HepG2 (cell line): ENCODE measurements at regions not wholly inside any gene's neighbourhood (a gene's known extent, or its start where the extent isn't known, plus 50 kb on each side); places are given as distances from the start of the nearest gene placed in this dataset.
"Not testable (repeated sequence)": the region's sequence is repeated elsewhere in the genome, so short reads cannot be mapped to it uniquely, and the experiment has no call there.

Experiments used
- ATAC-seq: fragments of 200-7000 bp; cut with Tn5 transposase; 3 replicates; pipeline ENCODE4 v1.9.1; 2020; ENCODE audit warnings: mild to moderate bottlenecking, moderate library complexity
- BruUV-seq: library from RNA; stranded (reverse); fragments of 400-500 nt; replicated peaks from 2 replicates; lab custom pipeline; 2021; lab: Mats Ljungman, UMichigan
- CTCF ChIA-PET: fragments of 300-600 bp; formaldehyde crosslinking; extraction: SDS; loops from one replicate; lab custom pipeline; 2021; ENCODE audit warnings: low total read pairs, inconsistent platforms, low intra/inter-chr PET ratio; lab: Yijun Ruan, JAX
- POLR2A ChIA-PET: fragments of 350-600 bp; sonication (Branson Sonifier 250); formaldehyde crosslinking; loops from one replicate; lab custom pipeline; 2020; ENCODE audit warnings: antibody characterized with exemption, inconsistent platforms; lab: Yijun Ruan, JAX
- DNase-seq: peaks from one replicate; pipeline ENCODE4 v3.0.0-alpha.2; 2015; ENCODE audit warnings: low spot score
- FAIRE-seq: peaks from 3 replicates; lab custom pipeline; 2011; peaks lifted over from hg19 to GRCh38; lab: Jason Lieb, UNC
- H2AFZ ChIP-seq: one replicate; pipeline ENCODE4 v1.6.1; 2011; ENCODE audit warnings: low read length, inconsistent platforms
- H3K27ac ChIP-seq: fragments of 300-600 bp; 3 replicates; pipeline ENCODE4 v1.8.0; 2011; ENCODE audit warnings: mixed run types, mild to moderate bottlenecking, mixed read lengths, low read length, inconsistent platforms; ENCODE audit not compliant: insufficient read depth; ENCODE audit errors: extremely low read length
- H3K27me3 ChIP-seq, 2 experiments: fragments of 200-600 bp in 1 of 2; 2 replicates in 1 of 2; 3 replicates in 1 of 2; pipeline versions ENCODE4 v1.6.0 to v1.8.0; 2011; ENCODE audit warnings: low read length in 2 of 2, mild to moderate bottlenecking in 2 of 2, moderate library complexity in 2 of 2, inconsistent platforms in 1 of 2; ENCODE audit not compliant: insufficient read depth in 2 of 2, control insufficient read depth in 1 of 2
- H3K36me3 ChIP-seq, 2 experiments: fragments of 200-600 bp in 1 of 2; replicated peaks in 1 of 2; 2 replicates in 1 of 2; 3 replicates in 1 of 2; pipeline versions ENCODE4 v1.5.1 to v1.8.0; 2011; ENCODE audit warnings: low read length in 2 of 2, inconsistent platforms in 1 of 2; ENCODE audit not compliant: insufficient read depth in 2 of 2, control insufficient read depth in 1 of 2
- H3K4me1 ChIP-seq: 2 replicates; pipeline ENCODE4 v1.5.1; 2012; ENCODE audit warnings: low read length, inconsistent platforms; ENCODE audit not compliant: insufficient read depth
- H3K4me2 ChIP-seq: 2 replicates; pipeline ENCODE4 v1.6.0; 2011; ENCODE audit warnings: low read depth, low read length, inconsistent platforms
- H3K4me3 ChIP-seq, 3 experiments: fragments of 200-600 bp in 1 of 3; sonication (generic), shearing (Covaris generic) in 1 of 3; replicated peaks in 1 of 3; 2 replicates each; pipeline ENCODE4 v1.5.1; 2011 to 2016; ENCODE audit warnings: low read length in 3 of 3, inconsistent platforms in 2 of 3, low read depth in 2 of 3, mild to moderate bottlenecking in 2 of 3, control low read depth in 1 of 3, mixed read lengths in 1 of 3; ENCODE audit not compliant: insufficient read depth in 1 of 3
- H3K79me2 ChIP-seq: one replicate; pipeline ENCODE4 v1.6.1; 2011; ENCODE audit warnings: low read length, inconsistent platforms; ENCODE audit not compliant: insufficient read depth
- H3K9ac ChIP-seq: 2 replicates; pipeline ENCODE4 v1.6.0; 2011; ENCODE audit warnings: mild to moderate bottlenecking, low read depth, low read length, inconsistent platforms; ENCODE audit not compliant: insufficient read depth
- H3K9me3 ChIP-seq: 2 replicates; pipeline ENCODE4 v1.5.1; 2012; ENCODE audit warnings: mild to moderate bottlenecking, low read length
- H4K20me1 ChIP-seq: 2 replicates; pipeline ENCODE4 v1.6.0; 2011; ENCODE audit warnings: inconsistent platforms, mild to moderate bottlenecking, low read length, moderate library complexity; ENCODE audit not compliant: insufficient read depth
- BATF2 ChIP-seq: sonication (generic); formaldehyde crosslinking; IDR thresholded peaks from 2 replicates; pipeline ENCODE4 v1.8.0; 2022; ENCODE audit warnings: mild to moderate bottlenecking, missing genetic modification reagents, moderate library complexity
- E2F1 ChIP-seq: sonication (generic); formaldehyde crosslinking; IDR thresholded peaks from 2 replicates; pipeline ENCODE4 v1.5.0; 2020; ENCODE audit warnings: missing genetic modification reagents
- IRF9 ChIP-seq: sonication (generic); formaldehyde crosslinking; IDR thresholded peaks from 2 replicates; pipeline ENCODE4 v1.8.0; 2022; ENCODE audit warnings: missing genetic modification reagents, mild to moderate bottlenecking, borderline replicate concordance
- KDM4B ChIP-seq: sonication (generic); formaldehyde crosslinking; IDR thresholded peaks from 2 replicates; pipeline ENCODE4 v1.4.0; 2020; ENCODE audit warnings: missing genetic modification reagents
- NFKB2 ChIP-seq: sonication (generic); formaldehyde crosslinking; IDR thresholded peaks from 2 replicates; pipeline ENCODE4 v1.4.0; 2020; ENCODE audit warnings: missing genetic modification reagents, borderline replicate concordance
- PRPF4 ChIP-seq: fragments of 200-400 bp; formaldehyde crosslinking; IDR thresholded peaks from 2 replicates; pipeline ENCODE4 v1.6.1; 2016; ENCODE audit warnings: low read length, low read depth; ENCODE audit not compliant: poor library complexity, severe bottlenecking
- RXRA ChIP-seq: sonication (generic); formaldehyde crosslinking; IDR thresholded peaks from 2 replicates; pipeline ENCODE4 v1.5.1; 2020; ENCODE audit warnings: missing genetic modification reagents
- SRY ChIP-seq: sonication (generic); formaldehyde crosslinking; IDR thresholded peaks from 2 replicates; pipeline ENCODE4 v1.8.0; 2022; ENCODE audit warnings: mild to moderate bottlenecking, missing genetic modification reagents
- YEATS4 ChIP-seq: sonication (generic); formaldehyde crosslinking; IDR thresholded peaks from 2 replicates; pipeline ENCODE4 v1.4.0; 2020; ENCODE audit warnings: missing genetic modification reagents, borderline replicate concordance
- ZBTB38 ChIP-seq: sonication (generic); formaldehyde crosslinking; IDR thresholded peaks from 2 replicates; pipeline ENCODE4 v1.5.1; 2020; ENCODE audit warnings: mild to moderate bottlenecking, missing genetic modification reagents
- ZNF224 ChIP-seq: sonication (generic); formaldehyde crosslinking; IDR thresholded peaks from 2 replicates; pipeline ENCODE4 v1.5.0; 2020; ENCODE audit warnings: mild to moderate bottlenecking, missing genetic modification reagents
- ZNF687 ChIP-seq: sonication (generic); formaldehyde crosslinking; IDR thresholded peaks from 2 replicates; pipeline ENCODE4 v1.5.1; 2020; ENCODE audit warnings: mild to moderate bottlenecking, missing genetic modification reagents, moderate library complexity
- WGBS: methylation state at CpG from one replicate; pipeline ENCODE4 v1.1.6; 2017; ENCODE audit warnings: low lambda C conversion rate; 5-methylcytosine and 5-hydroxymethylcytosine counted together
- in situ Hi-C: cut with HindIII; loops from 2 replicates; pipeline ENCODE4 v1.10.0; 2017; ENCODE audit warnings: low pct_unique_long_range_greater_than_20kb; ENCODE audit not compliant: extremely low pct_ligation_motif_present
- intact Hi-C: fragments of 100-400 bp; cut with micrococcal nuclease; formaldehyde crosslinking; loops from one replicate; pipeline ENCODE4 v1.10.0; 2022; ENCODE audit not compliant: unreplicated experiment
- TF ChIP-seq, protein P1 (sequence below): sonication (generic); formaldehyde crosslinking; IDR thresholded peaks from 2 replicates; pipeline ENCODE4 v1.4.0; 2020; ENCODE audit warnings: missing genetic modification reagents

GRCh38 chr1:121519756-121520286, 335.0 kb downstream of the SRGAP2C start:
- Histone ChIP-seq H3K4me1 (peaks cover 64% of the 10 kb centered on the region), H3K9ac (peak overlapping the region; percentile 77), H3K27ac (peak overlapping the region; percentile 88), H3K4me2 (peak overlapping the region; percentile 81), H3K4me3 (peak overlapping the region in 2 of 3 experiments; percentile 75 to 76; a peak in 3 of 6 replicates)
- ATAC-seq, H2AFZ ChIP-seq, BruUV-seq, CTCF ChIA-PET, H3K79me2 ChIP-seq, in situ Hi-C loops, H4K20me1 ChIP-seq, H3K9me3 ChIP-seq, DNase-seq, FAIRE-seq, H3K36me3 ChIP-seq, H3K27me3 ChIP-seq: not testable (repeated sequence)
- POLR2A ChIA-PET: interaction anchor here (1.0 to 2.6 kb wide), 5 partner anchors 9 to 67 kb away, joined by 3 to 64 read pairs (median 4); no protein-coding TSS in a partner anchor
- intact Hi-C loops: loop anchor here (10.0 kb wide), 1 partner anchor 75 kb away; no protein-coding TSS in a partner anchor
- 74% methylated on average over 19 of the region's 19 CpGs for WGBS
- TF ChIP-seq YEATS4 (CRISPR knock-in tag): 0 out of 2 replicates have a peak, but pooled peaks have one; percentile 0
- TF ChIP-seq ZNF687 (CRISPR knock-in tag): peak; percentile 72; the same call in 1 of the 2 replicates
- TF ChIP-seq BATF2: 0 out of 2 replicates have a peak, but pooled peaks have one; percentile 13
- TF ChIP-seq PRPF4: peak; percentile 30
- TF ChIP-seq ZNF224 (CRISPR knock-in tag): 0 out of 2 replicates have a peak, but pooled peaks have one; percentile 43
- TF ChIP-seq IRF9 (CRISPR knock-in tag): 0 out of 2 replicates have a peak, but pooled peaks have one; percentile 2
- TF ChIP-seq SRY: 0 out of 2 replicates have a peak, but pooled peaks have one; percentile 2
- TF ChIP-seq, protein P1, sequence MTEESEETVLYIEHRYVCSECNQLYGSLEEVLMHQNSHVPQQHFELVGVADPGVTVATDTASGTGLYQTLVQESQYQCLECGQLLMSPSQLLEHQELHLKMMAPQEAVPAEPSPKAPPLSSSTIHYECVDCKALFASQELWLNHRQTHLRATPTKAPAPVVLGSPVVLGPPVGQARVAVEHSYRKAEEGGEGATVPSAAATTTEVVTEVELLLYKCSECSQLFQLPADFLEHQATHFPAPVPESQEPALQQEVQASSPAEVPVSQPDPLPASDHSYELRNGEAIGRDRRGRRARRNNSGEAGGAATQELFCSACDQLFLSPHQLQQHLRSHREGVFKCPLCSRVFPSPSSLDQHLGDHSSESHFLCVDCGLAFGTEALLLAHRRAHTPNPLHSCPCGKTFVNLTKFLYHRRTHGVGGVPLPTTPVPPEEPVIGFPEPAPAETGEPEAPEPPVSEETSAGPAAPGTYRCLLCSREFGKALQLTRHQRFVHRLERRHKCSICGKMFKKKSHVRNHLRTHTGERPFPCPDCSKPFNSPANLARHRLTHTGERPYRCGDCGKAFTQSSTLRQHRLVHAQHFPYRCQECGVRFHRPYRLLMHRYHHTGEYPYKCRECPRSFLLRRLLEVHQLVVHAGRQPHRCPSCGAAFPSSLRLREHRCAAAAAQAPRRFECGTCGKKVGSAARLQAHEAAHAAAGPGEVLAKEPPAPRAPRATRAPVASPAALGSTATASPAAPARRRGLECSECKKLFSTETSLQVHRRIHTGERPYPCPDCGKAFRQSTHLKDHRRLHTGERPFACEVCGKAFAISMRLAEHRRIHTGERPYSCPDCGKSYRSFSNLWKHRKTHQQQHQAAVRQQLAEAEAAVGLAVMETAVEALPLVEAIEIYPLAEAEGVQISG (CRISPR knock-in tag): 0 out of 2 replicates have a peak, but pooled peaks have one; percentile 3
- 0 out of 2 replicates have a peak, but pooled peaks have one; percentile 4 for TF ChIP-seq E2F1
- TF ChIP-seq ZBTB38 (CRISPR knock-in tag): peak; percentile 94
- TF ChIP-seq NFKB2 (CRISPR knock-in tag): 0 out of 2 replicates have a peak, but pooled peaks have one; percentile 2
- TF ChIP-seq RXRA (CRISPR knock-in tag): 0 out of 2 replicates have a peak, but pooled peaks have one; percentile 2
- 0 out of 2 replicates have a peak, but pooled peaks have one; percentile 11 for TF ChIP-seq KDM4B (CRISPR knock-in tag)
